ENCODE measurements at regions not wholly inside any gene's neighbourhood (a gene's known extent, or its start where the extent isn't known, plus 50 kb on each side); places are given as distances from the start of the nearest gene placed in this dataset.
A peak's percentile ranks its signal among the peaks of the same experiment; 100 is the strongest.

- 0 out of 2 replicates have a peak, but pooled peaks have one; percentile 11 for TF ChIP-seq CTCF (IDR thresholded peaks at IDR 0.05; ENCODE audit: low read depth, low read length)
- no peaks in the 10 kb centered on the region for H3K9me3 ChIP-seq (ENCODE audit: severe bottlenecking)
- DNase-seq = no peak
- no peaks in the 10 kb centered on the region for H3K27me3 ChIP-seq (ENCODE audit: insufficient read depth, low read depth, severe bottlenecking)
- H3K36me3 ChIP-seq = no peaks in the 10 kb centered on the region
- no peak overlapping the region for H3K27ac ChIP-seq
- no peak overlapping the region for H3K4me3 ChIP-seq (ENCODE audit: low read depth, low read length)
Observed at GRCh38 chr2:4678927-4679326, 975.6 kb downstream of the DCDC2C start.

- Histone ChIP-seq H3K27ac (no peak overlapping the region), H3K27me3 (ENCODE audit: insufficient read depth, low read depth, severe bottlenecking) (no peaks in the 10 kb centered on the region), H3K9me3 (ENCODE audit: severe bottlenecking) (no peaks in the 10 kb centered on the region), H3K36me3 (no peaks in the 10 kb centered on the region), H3K4me3 (ENCODE audit: low read depth, low read length) (no peak overlapping the region)
- DNase-seq = no peak
- TF ChIP-seq CTCF (IDR thresholded peaks at IDR 0.05; ENCODE audit: low read depth, low read length) = no peak
Observed at GRCh38 chr2:4679391-4679790, 976.0 kb downstream of the DCDC2C start.

GRCh38 chr2:4684921-4685320 is 981.5 kb downstream of the DCDC2C start:
- Histone ChIP-seq H3K9me3 (ENCODE audit: severe bottlenecking) (no peaks in the 10 kb centered on the region), H3K36me3 (no peaks in the 10 kb centered on the region), H3K27ac (no peak overlapping the region), H3K27me3 (ENCODE audit: insufficient read depth, low read depth, severe bottlenecking) (no peaks in the 10 kb centered on the region), H3K4me3 (ENCODE audit: low read depth, low read length) (no peak overlapping the region)
- no peak for DNase-seq
- no peak for TF ChIP-seq CTCF (IDR thresholded peaks at IDR 0.05; ENCODE audit: low read depth, low read length)

- Histone ChIP-seq H3K36me3 (no peaks in the 10 kb centered on the region), H3K27me3 (ENCODE audit: insufficient read depth, low read depth, severe bottlenecking) (no peaks in the 10 kb centered on the region), H3K4me3 (ENCODE audit: low read depth, low read length) (no peak overlapping the region), H3K9me3 (ENCODE audit: severe bottlenecking) (no peaks in the 10 kb centered on the region), H3K27ac (no peak overlapping the region)
- no peak for TF ChIP-seq CTCF (IDR thresholded peaks at IDR 0.05; ENCODE audit: low read depth, low read length)
- no peak for DNase-seq
Observed at GRCh38 chr2:4690913-4691312, 987.5 kb downstream of the DCDC2C start.

GRCh38 chr2:4693266-4693665 is 989.9 kb downstream of the DCDC2C start:
- H3K27me3 ChIP-seq (ENCODE audit: insufficient read depth, low read depth, severe bottlenecking) = no peaks in the 10 kb centered on the region
- H3K27ac ChIP-seq = no peak overlapping the region
- no peak for TF ChIP-seq CTCF (IDR thresholded peaks at IDR 0.05; ENCODE audit: low read depth, low read length)
- no peaks in the 10 kb centered on the region for H3K36me3 ChIP-seq
- no peak for DNase-seq
- H3K9me3 ChIP-seq (ENCODE audit: severe bottlenecking) = no peaks in the 10 kb centered on the region
- no peak overlapping the region for H3K4me3 ChIP-seq (ENCODE audit: low read depth, low read length)

- H3K27ac ChIP-seq = no peak overlapping the region
- H3K36me3 ChIP-seq = no peaks in the 10 kb centered on the region
- H3K9me3 ChIP-seq (ENCODE audit: severe bottlenecking) = no peaks in the 10 kb centered on the region
- no peak for TF ChIP-seq CTCF (IDR thresholded peaks at IDR 0.05; ENCODE audit: low read depth, low read length)
- H3K4me3 ChIP-seq (ENCODE audit: low read depth, low read length) = no peak overlapping the region
- H3K27me3 ChIP-seq (ENCODE audit: insufficient read depth, low read depth, severe bottlenecking) = no peaks in the 10 kb centered on the region
- DNase-seq = no peak
Observed at GRCh38 chr2:4695281-4695861, 992.0 kb downstream of the DCDC2C start.

Data from WERI-Rb-1 (cell line).